Right atrium auricular region (tissue), 2 donors: ENCODE measurements at regions not wholly inside any gene's neighbourhood (a gene's known extent, or its start where the extent isn't known, plus 50 kb on each side); places are given as distances from the start of the nearest gene placed in this dataset.

Experiments
- DNase-seq: peaks from one replicate; pipeline ENCODE4 v3.0.0-alpha.2; 2019; ENCODE audit warnings: low spot score
- H3K27ac ChIP-seq, 2 donors: fragments of 200-600 bp; sonication (generic); 1 replicate in 1 of 2; 2 replicates in 1 of 2; pipeline ENCODE4 v1.5.1; 2016 to 2019
- H3K27me3 ChIP-seq, 2 donors: fragments of 200-600 bp; sonication (generic); one replicate each; pipeline versions ENCODE4 v1.5.1 to v1.6.0; 2017 to 2019
- H3K36me3 ChIP-seq: fragments of 200-600 bp; sonication (generic); one replicate; pipeline ENCODE4 v1.5.1; 2016
- H3K4me1 ChIP-seq, 2 donors: fragments of 200-600 bp; sonication (generic); one replicate each; pipeline versions ENCODE4 v1.5.1 to v1.6.0; 2017 to 2019
- H3K4me3 ChIP-seq, 2 donors: fragments of 200-600 bp; sonication (generic); 1 replicate in 1 of 2; 2 replicates in 1 of 2; pipeline ENCODE4 v1.5.1; 2017 to 2019; ENCODE audit warnings: mild to moderate bottlenecking in 1 of 2, moderate library complexity in 1 of 2
- H3K9me3 ChIP-seq, 2 donors: fragments of 200-600 bp; sonication (generic); one replicate each; pipeline ENCODE4 v1.5.1; 2019
- TF ChIP-seq, protein P1 (sequence below), 2 donors: fragments of 200-600 bp; sonication (generic); IDR thresholded peaks; one replicate each; pipeline ENCODE4 v1.5.1; 2019; ENCODE audit warnings: antibody characterized with exemption in 2 of 2

DNA sequence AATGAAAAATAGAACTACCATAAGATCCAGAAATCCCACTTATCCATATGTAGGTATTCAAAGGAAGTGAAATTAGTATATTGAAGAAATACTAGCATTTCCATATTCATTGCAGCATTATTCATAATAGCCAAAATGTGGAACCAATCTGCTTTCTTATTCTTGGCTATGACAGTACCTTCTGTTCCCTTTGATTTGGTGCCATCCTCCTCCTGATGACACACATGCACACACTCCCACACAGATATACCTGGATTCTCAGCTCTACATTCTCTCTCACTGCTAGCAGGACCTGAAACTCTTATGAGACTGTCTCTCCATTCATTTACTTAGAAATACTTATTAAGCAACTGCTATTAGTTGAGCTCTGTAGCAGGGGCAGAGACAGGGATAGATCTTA, 582.6 kb upstream of the TENM4 start:
- no peak overlapping the region for H3K4me3 ChIP-seq
- H3K36me3 ChIP-seq, result no peaks in the 10 kb centered on the region
- no peak for DNase-seq
- TF ChIP-seq, protein P1, sequence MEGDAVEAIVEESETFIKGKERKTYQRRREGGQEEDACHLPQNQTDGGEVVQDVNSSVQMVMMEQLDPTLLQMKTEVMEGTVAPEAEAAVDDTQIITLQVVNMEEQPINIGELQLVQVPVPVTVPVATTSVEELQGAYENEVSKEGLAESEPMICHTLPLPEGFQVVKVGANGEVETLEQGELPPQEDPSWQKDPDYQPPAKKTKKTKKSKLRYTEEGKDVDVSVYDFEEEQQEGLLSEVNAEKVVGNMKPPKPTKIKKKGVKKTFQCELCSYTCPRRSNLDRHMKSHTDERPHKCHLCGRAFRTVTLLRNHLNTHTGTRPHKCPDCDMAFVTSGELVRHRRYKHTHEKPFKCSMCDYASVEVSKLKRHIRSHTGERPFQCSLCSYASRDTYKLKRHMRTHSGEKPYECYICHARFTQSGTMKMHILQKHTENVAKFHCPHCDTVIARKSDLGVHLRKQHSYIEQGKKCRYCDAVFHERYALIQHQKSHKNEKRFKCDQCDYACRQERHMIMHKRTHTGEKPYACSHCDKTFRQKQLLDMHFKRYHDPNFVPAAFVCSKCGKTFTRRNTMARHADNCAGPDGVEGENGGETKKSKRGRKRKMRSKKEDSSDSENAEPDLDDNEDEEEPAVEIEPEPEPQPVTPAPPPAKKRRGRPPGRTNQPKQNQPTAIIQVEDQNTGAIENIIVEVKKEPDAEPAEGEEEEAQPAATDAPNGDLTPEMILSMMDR (IDR thresholded peaks at IDR 0.05), result no peak
- H3K27ac ChIP-seq, result no peak overlapping the region
- H3K9me3 ChIP-seq, result peaks cover 0 to 9% of the 10 kb centered on the region in 2 donors
- no peaks in the 10 kb centered on the region for H3K27me3 ChIP-seq
- H3K4me1 ChIP-seq, result no peaks in the 10 kb centered on the region

DNA sequence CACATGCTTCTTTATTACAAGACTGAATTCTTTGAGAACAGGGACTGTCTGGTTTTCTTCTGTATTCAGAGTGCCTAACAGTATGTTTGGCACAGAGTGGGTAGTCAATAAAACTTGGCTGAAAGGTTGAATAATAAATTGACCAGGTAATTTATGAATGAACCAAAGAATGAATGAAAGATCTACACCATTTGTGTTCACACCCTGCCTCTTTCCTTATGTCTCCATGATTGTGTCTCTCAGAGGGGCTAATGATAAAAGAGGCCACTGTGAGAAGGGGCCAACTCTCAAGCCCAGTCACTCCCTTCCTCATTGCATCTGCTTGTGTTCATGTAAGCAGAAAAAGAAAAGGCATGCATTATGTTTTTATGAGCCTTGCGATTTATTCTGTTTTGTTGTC, 569.7 kb upstream of the TENM4 start:
- Histone ChIP-seq H3K27me3 (no peaks in the 10 kb centered on the region), H3K4me3 (no peak overlapping the region), H3K36me3 (no peaks in the 10 kb centered on the region), H3K27ac (no peak overlapping the region), H3K4me1 (no peaks in the 10 kb centered on the region), H3K9me3 (no peaks in the 10 kb centered on the region)
- DNase-seq, result no peak
- TF ChIP-seq, protein P1 (IDR thresholded peaks at IDR 0.05), result no peak

- no peak for DNase-seq
- Histone ChIP-seq H3K9me3 (no peaks in the 10 kb centered on the region), H3K27me3 (no peaks in the 10 kb centered on the region), H3K4me3 (no peak overlapping the region), H3K36me3 (no peaks in the 10 kb centered on the region), H3K4me1 (no peaks in the 10 kb centered on the region), H3K27ac (no peak overlapping the region)
- TF ChIP-seq, protein P1 (IDR thresholded peaks at IDR 0.05), result no peak
Observed at GRCh38 chr11:80009081-80009480, 568.3 kb upstream of the TENM4 start.

DNA sequence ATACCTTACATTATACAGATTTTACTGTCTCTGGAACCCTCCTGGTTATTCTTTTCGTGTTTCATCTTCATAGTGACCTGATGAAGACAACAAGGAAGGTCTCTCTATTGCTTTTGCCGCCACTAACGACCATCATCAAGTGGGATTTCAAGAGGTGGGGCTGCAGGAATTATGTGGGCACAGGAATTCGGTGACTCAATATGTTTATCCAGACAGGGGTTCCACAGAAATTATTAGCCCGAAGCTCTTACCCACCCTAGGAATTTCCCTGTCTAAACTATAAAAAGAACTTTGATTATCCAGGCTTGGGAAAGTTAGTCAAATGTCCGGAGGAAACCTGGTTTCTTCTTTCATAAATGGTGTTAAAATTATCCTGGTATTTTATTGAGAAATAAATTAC, 566.8 kb upstream of the TENM4 start:
- Histone ChIP-seq H3K4me3 (no peak overlapping the region), H3K9me3 (no peaks in the 10 kb centered on the region), H3K4me1 (no peaks in the 10 kb centered on the region), H3K27me3 (no peaks in the 10 kb centered on the region), H3K36me3 (no peaks in the 10 kb centered on the region), H3K27ac (no peak overlapping the region)
- DNase-seq, result no peak
- TF ChIP-seq, protein P1 (IDR thresholded peaks at IDR 0.05), result no peak

- Histone ChIP-seq H3K27ac (no peak overlapping the region), H3K36me3 (no peaks in the 10 kb centered on the region), H3K4me1 (no peaks in the 10 kb centered on the region), H3K4me3 (no peak overlapping the region), H3K9me3 (no peaks in the 10 kb centered on the region), H3K27me3 (no peaks in the 10 kb centered on the region)
- DNase-seq, result no peak
- TF ChIP-seq, protein P1 (IDR thresholded peaks at IDR 0.05), result no peak
Observed at GRCh38 chr11:79990141-79990540, 549.3 kb upstream of the TENM4 start.

DNA sequence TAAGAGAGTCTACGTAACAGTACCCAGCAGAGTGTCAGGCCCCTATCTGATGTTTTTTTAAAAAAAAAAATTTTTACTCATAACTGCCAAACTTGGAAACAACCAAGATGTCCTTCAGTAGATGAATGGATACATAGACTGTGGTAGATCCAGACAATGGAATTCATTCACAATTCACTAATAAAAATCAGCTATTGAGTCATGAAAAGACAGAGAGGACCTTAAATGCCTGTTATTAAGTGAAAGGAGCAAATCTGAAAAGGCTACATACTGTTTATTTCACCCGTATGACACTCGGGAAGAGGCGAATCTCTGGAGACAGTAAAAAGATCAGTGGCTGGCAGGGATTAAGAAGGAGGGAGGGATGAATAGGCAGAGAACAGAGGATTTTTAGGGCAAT, 541.4 kb upstream of the TENM4 start:
- no peaks in the 10 kb centered on the region for H3K9me3 ChIP-seq
- no peak overlapping the region for H3K27ac ChIP-seq
- H3K4me3 ChIP-seq, result no peak overlapping the region
- H3K4me1 ChIP-seq, result no peaks in the 10 kb centered on the region
- H3K27me3 ChIP-seq, result no peaks in the 10 kb centered on the region
- DNase-seq, result no peak
- H3K36me3 ChIP-seq, result no peaks in the 10 kb centered on the region
- TF ChIP-seq, protein P1 (IDR thresholded peaks at IDR 0.05), result no peak
